ENCODE measurements at regions not wholly inside any gene's neighbourhood (a gene's known extent, or its start where the extent isn't known, plus 50 kb on each side); places are given as distances from the start of the nearest gene placed in this dataset.

DNA sequence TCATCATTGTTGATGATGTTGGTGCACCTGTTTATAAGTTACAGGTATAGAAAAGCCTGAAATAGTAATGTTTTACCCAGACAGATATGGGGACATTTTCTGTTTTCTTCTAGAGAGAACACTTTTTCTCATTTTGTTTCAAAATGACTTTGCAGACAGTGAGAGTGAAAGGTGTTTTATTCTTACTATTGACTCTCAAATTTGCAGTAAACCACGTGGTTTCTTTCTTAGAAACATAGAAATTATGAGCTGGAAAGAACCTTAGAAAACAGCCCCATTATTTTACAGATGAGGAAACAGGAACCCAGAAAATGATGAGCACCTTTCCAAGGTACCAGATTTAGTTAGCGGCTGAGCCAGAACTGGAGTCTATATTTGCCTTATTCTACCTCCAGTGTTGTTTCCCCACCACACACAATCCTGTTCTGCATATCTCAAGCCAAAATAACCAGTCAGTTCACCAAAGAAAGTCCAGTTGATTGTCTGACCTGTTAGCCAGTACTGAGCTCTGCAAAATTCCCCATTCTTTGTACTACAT is 138.9 kb upstream of the AHR start:
- in situ Hi-C loops (cut with MboI), result no loop called here
- no peak overlapping the region for H3K9ac ChIP-seq
- no peaks in the 10 kb centered on the region for H4K20me1 ChIP-seq (ENCODE audit: insufficient read depth)
- H3K4me3 ChIP-seq, result no peak overlapping the region
- no peaks in the 10 kb centered on the region for H3K27me3 ChIP-seq (replicated peaks; ENCODE audit: insufficient read depth)
- no peak overlapping the region for H2AFZ ChIP-seq
- 48 to 54% methylated on average over 2 of the region's 2 CpGs for WGBS, 2 experiments (ENCODE audit: low coverage in 1 of 2, low lambda C conversion rate in 2 of 2, missing lambda C conversion rate in 2 of 2)
- H3K9me3 ChIP-seq (ENCODE audit: low read depth), result no peaks in the 10 kb centered on the region
- H3K27ac ChIP-seq, result no peak overlapping the region
- H3K9me2 ChIP-seq (ENCODE audit: insufficient read depth), result no peaks in the 10 kb centered on the region
- H3K79me2 ChIP-seq (ENCODE audit: insufficient read depth), result no peaks in the 10 kb centered on the region
- no peaks in the 10 kb centered on the region for H3K4me1 ChIP-seq (ENCODE audit: insufficient read depth)
- H3F3A ChIP-seq (ENCODE audit: insufficient read depth), result no peaks in the 10 kb centered on the region
- H3K36me3 ChIP-seq (ENCODE audit: low read depth), result no peaks in the 10 kb centered on the region
- H3K4me2 ChIP-seq (ENCODE audit: unreplicated experiment), result no peak overlapping the region
- no peak for TF ChIP-seq EZH2phosphoT487 (IDR thresholded peaks at IDR 0.05; ENCODE audit: insufficient read depth, low read depth)
- DNase-seq, result no peak

- Histone ChIP-seq H3K79me2 (ENCODE audit: insufficient read depth) (no peaks in the 10 kb centered on the region), H3K27ac (no peak overlapping the region), H3K9ac (no peak overlapping the region), H3K9me2 (ENCODE audit: insufficient read depth) (no peaks in the 10 kb centered on the region), H3K9me3 (ENCODE audit: low read depth) (no peaks in the 10 kb centered on the region), H3F3A (ENCODE audit: insufficient read depth) (no peaks in the 10 kb centered on the region), H3K4me2 (ENCODE audit: unreplicated experiment) (no peak overlapping the region), H4K20me1 (ENCODE audit: insufficient read depth) (no peaks in the 10 kb centered on the region), H3K36me3 (ENCODE audit: low read depth) (no peaks in the 10 kb centered on the region), H3K4me3 (no peak overlapping the region), H2AFZ (no peak overlapping the region), H3K4me1 (ENCODE audit: insufficient read depth) (no peaks in the 10 kb centered on the region), H3K27me3 (replicated peaks; ENCODE audit: insufficient read depth) (no peaks in the 10 kb centered on the region)
- WGBS, 2 experiments (ENCODE audit: low coverage in 1 of 2, low lambda C conversion rate in 2 of 2, missing lambda C conversion rate in 2 of 2), result 51 to 57% methylated on average over 4 of the region's 4 CpGs
- DNase-seq, result no peak
- TF ChIP-seq EZH2phosphoT487 (IDR thresholded peaks at IDR 0.05; ENCODE audit: insufficient read depth, low read depth), result no peak
- TF ChIP-seq EZH2 (IDR thresholded peaks at IDR 0.05; ENCODE audit: insufficient read depth, poor library complexity, severe bottlenecking), result no peak
- in situ Hi-C loops (cut with MboI), result no loop called here
Observed at GRCh38 chr7:17166824-17167379, 131.6 kb upstream of the AHR start.

- TF ChIP-seq EZH2 (IDR thresholded peaks at IDR 0.05; ENCODE audit: insufficient read depth, poor library complexity, severe bottlenecking) (no peak), EZH2phosphoT487 (IDR thresholded peaks at IDR 0.05; ENCODE audit: insufficient read depth, low read depth) (no peak)
- Histone ChIP-seq H3K9me3 (ENCODE audit: low read depth) (no peaks in the 10 kb centered on the region), H3K4me3 (no peak overlapping the region), H3K4me1 (ENCODE audit: insufficient read depth) (no peaks in the 10 kb centered on the region), H2AFZ (no peak overlapping the region), H3K36me3 (ENCODE audit: low read depth) (no peaks in the 10 kb centered on the region), H3F3A (ENCODE audit: insufficient read depth) (no peaks in the 10 kb centered on the region), H3K27me3 (replicated peaks; ENCODE audit: insufficient read depth) (no peaks in the 10 kb centered on the region), H3K27ac (no peak overlapping the region), H3K79me2 (ENCODE audit: insufficient read depth) (no peaks in the 10 kb centered on the region), H3K9me2 (ENCODE audit: insufficient read depth) (no peaks in the 10 kb centered on the region), H4K20me1 (ENCODE audit: insufficient read depth) (no peaks in the 10 kb centered on the region), H3K9ac (no peak overlapping the region), H3K4me2 (ENCODE audit: unreplicated experiment) (no peak overlapping the region)
- 26% methylated on average over 2 of the region's 2 CpGs for WGBS, 2 experiments (ENCODE audit: low coverage in 1 of 2, low lambda C conversion rate in 2 of 2, missing lambda C conversion rate in 2 of 2)
- DNase-seq, result no peak
- in situ Hi-C loops (cut with MboI), result no loop called here
Observed at GRCh38 chr7:17168416-17168815, 130.0 kb upstream of the AHR start.

DNA sequence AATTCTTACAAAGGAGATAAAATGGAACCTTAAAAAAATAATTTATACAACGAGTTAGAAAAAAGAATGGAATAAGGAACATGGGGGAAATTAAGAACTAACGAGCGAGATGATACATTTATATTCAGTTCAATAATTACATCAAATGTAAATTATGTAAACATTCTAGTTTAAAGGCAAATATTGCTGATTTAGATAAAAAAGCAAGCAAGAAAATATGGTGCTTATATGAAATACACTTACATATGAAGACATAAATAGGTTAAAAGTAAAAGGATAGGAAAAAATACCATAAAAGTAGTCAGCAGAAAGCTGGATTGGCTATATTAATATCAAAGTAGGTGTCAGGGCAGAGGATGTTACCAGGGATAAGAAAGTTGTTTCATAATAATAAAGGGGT is 127.0 kb upstream of the AHR start:
- in situ Hi-C loops (cut with MboI), result no loop called here
- no peak for DNase-seq
- no peaks in the 10 kb centered on the region for H3K9me3 ChIP-seq (ENCODE audit: low read depth)
- H3K79me2 ChIP-seq (ENCODE audit: insufficient read depth), result no peaks in the 10 kb centered on the region
- no peaks in the 10 kb centered on the region for H3K9me2 ChIP-seq (ENCODE audit: insufficient read depth)
- 79 to 87% methylated on average over 3 of the region's 3 CpGs for WGBS, 2 experiments (ENCODE audit: low coverage in 1 of 2, low lambda C conversion rate in 2 of 2, missing lambda C conversion rate in 2 of 2)
- H3K4me3 ChIP-seq, result no peak overlapping the region
- no peak overlapping the region for H3K27ac ChIP-seq
- no peak overlapping the region for H2AFZ ChIP-seq
- no peaks in the 10 kb centered on the region for H3K27me3 ChIP-seq (replicated peaks; ENCODE audit: insufficient read depth)
- H3F3A ChIP-seq (ENCODE audit: insufficient read depth), result no peaks in the 10 kb centered on the region
- H4K20me1 ChIP-seq (ENCODE audit: insufficient read depth), result no peaks in the 10 kb centered on the region
- H3K4me1 ChIP-seq (ENCODE audit: insufficient read depth), result no peaks in the 10 kb centered on the region
- no peaks in the 10 kb centered on the region for H3K36me3 ChIP-seq (ENCODE audit: low read depth)
- no peak overlapping the region for H3K4me2 ChIP-seq (ENCODE audit: unreplicated experiment)
- H3K9ac ChIP-seq, result no peak overlapping the region
- TF ChIP-seq EZH2 (IDR thresholded peaks at IDR 0.05; ENCODE audit: insufficient read depth, poor library complexity, severe bottlenecking) (no peak), EZH2phosphoT487 (IDR thresholded peaks at IDR 0.05; ENCODE audit: insufficient read depth, low read depth) (no peak)
